Ovary (tissue), 7 donors: ENCODE measurements at regions not wholly inside any gene's neighbourhood (a gene's known extent, or its start where the extent isn't known, plus 50 kb on each side); places are given as distances from the start of the nearest gene placed in this dataset.

Source experiments
- DNase-seq, 5 donors: peaks; one replicate each; pipeline ENCODE4 v3.0.0-alpha.2; 2019 to 2020
- H3K27ac ChIP-seq, 2 donors: fragments of 200-600 bp; one replicate each; pipeline versions ENCODE4 v1.5.1 to v1.8.0; 2019 to 2022
- H3K27me3 ChIP-seq: fragments of 200-600 bp; one replicate; pipeline ENCODE4 v1.8.0; 2022
- H3K36me3 ChIP-seq: fragments of 200-600 bp; sonication (generic); one replicate; pipeline ENCODE4 v1.5.1; 2019
- H3K4me1 ChIP-seq: one replicate; pipeline ENCODE4 v1.8.1; 2013; ENCODE audit warnings: mild to moderate bottlenecking, moderate library complexity; ENCODE audit not compliant: insufficient read depth
- H3K4me3 ChIP-seq: fragments of 200-600 bp; sonication (generic); one replicate; pipeline ENCODE4 v1.5.1; 2017
- H3K9me3 ChIP-seq, 2 donors: fragments of 200-600 bp in 1 of 2; sonication (generic) in 1 of 2; one replicate each; pipeline versions ENCODE4 v1.5.1 to v1.8.1; 2013 to 2019; ENCODE audit warnings: mild to moderate bottlenecking in 1 of 2, moderate library complexity in 1 of 2
- EP300 ChIP-seq: sonication (generic); formaldehyde crosslinking; IDR thresholded peaks from one replicate; pipeline ENCODE4 v1.6.1; 2017; ENCODE audit warnings: antibody characterized with exemption
- POLR2A ChIP-seq: fragments of 450-650 bp; IDR thresholded peaks from one replicate; pipeline ENCODE4 v1.6.1; 2017; ENCODE audit warnings: antibody characterized with exemption, mild to moderate bottlenecking, moderate library complexity
- WGBS, 3 donors: extraction: QIAGEN DNeasy Blood & Tissue Kit in 1 of 3; methylation state at CpG; one replicate each; pipeline versions ENCODE4 v1.1.5 to v1.1.7; 2013 to 2017; 5-methylcytosine and 5-hydroxymethylcytosine counted together
- intact Hi-C, 4 donors: fragments of 100-400 bp; cut with DNase I; formaldehyde crosslinking; loops; one replicate each; pipeline versions ENCODE4 v1.11.0 to v1.15.1; 2022 to 2023
- TF ChIP-seq, protein P1 (sequence below), 3 donors: fragments of 450-650 bp in 2 of 3; fragments of 200-600 bp in 1 of 3; IDR thresholded peaks; one replicate each; pipeline versions ENCODE4 v1.5.1 to v1.8.0; 2016 to 2022; ENCODE audit warnings: antibody characterized with exemption in 3 of 3, mild to moderate bottlenecking in 1 of 3
- donor health status: DM: no; HTN: no; CAD: no; lungs with moderate emphysema.
- donor health status: DM: no; HTN: no; CAD: no.
- donor health status: Bipolar disorder and iron deficiency.
- donor health status: DM: no; HTN: no; CAD: no.
- donor health status: DM: yes; HTN: yes; CAD: no.

DNA sequence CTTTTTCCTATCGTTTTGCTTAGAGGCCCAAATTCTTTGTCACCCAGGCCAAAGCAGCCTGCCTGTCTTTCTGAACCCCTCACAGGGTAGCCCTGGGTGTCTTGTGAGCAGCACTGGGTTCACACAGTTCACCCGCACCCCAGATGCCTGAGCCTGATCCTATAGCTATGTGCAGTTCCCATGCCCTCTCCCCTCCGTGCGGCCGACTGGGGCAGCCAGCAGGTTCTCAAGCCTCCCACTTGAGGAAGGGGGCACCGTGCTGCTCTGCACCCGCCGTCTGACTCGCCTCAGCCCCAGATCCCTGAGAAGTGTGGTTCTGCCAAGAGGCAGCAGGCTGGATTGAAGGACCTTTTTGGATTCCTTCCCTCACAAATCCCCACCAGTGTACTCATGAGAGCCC, 89.0 kb downstream of the PSMB1 start:
- no peak for TF ChIP-seq POLR2A
- TF ChIP-seq EP300 = no peak
- TF ChIP-seq, protein P1, sequence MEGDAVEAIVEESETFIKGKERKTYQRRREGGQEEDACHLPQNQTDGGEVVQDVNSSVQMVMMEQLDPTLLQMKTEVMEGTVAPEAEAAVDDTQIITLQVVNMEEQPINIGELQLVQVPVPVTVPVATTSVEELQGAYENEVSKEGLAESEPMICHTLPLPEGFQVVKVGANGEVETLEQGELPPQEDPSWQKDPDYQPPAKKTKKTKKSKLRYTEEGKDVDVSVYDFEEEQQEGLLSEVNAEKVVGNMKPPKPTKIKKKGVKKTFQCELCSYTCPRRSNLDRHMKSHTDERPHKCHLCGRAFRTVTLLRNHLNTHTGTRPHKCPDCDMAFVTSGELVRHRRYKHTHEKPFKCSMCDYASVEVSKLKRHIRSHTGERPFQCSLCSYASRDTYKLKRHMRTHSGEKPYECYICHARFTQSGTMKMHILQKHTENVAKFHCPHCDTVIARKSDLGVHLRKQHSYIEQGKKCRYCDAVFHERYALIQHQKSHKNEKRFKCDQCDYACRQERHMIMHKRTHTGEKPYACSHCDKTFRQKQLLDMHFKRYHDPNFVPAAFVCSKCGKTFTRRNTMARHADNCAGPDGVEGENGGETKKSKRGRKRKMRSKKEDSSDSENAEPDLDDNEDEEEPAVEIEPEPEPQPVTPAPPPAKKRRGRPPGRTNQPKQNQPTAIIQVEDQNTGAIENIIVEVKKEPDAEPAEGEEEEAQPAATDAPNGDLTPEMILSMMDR (IDR thresholded peaks at IDR 0.05) = no peak
- DNase-seq = no peak
- no peak overlapping the region for H3K27ac ChIP-seq
- no peaks in the 10 kb centered on the region for H3K4me1 ChIP-seq
- WGBS, 3 donors = 66 to 75% (median 70%) methylated on average over 9 of the region's 9 CpGs
- H3K9me3 ChIP-seq = no peaks in the 10 kb centered on the region
- no peak overlapping the region for H3K4me3 ChIP-seq
- H3K36me3 ChIP-seq = no peaks in the 10 kb centered on the region
- intact Hi-C loops = no loop called here
- H3K27me3 ChIP-seq = no peaks in the 10 kb centered on the region

DNA sequence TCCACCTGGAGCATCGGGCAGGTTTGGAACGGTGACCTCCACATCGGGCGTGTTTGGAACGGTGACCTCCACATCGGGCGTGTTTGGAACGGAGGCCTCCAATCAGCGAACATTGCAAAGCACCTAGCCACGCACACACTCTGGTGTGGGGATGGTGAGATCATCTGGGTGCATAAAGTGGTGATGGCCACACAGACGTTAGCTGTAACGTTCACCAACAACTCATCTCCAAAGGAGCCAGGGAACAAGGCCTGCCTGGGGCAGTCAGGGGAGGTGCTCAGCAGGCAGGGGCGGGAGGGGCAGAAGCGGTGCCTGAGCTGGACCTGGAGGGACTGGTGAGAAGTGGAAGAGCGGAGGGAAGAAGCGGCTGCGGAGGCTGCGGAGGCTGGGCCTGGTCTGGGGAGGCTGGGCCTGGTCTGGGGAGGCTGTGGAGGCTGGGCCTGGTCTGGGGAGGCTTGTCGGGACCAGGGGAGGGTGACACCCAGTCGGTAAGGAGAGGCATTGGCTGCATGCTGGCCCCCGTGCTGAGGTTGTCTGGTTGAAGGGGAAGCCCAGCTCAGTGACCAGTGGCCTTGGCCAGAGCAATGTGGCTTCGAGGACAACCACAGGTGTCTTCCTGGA, 89.9 kb downstream of the PSMB1 start:
- TF ChIP-seq EP300 = no peak
- TF ChIP-seq POLR2A = no peak
- TF ChIP-seq, protein P1 (IDR thresholded peaks at IDR 0.05) = no peak
- no peak for DNase-seq
- 81 to 87% (median 85%) methylated on average over 19 to 22 of the region's 22 CpGs for whole genome bisulfite sequencing, 3 donors
- H3K36me3 ChIP-seq = no peaks in the 10 kb centered on the region
- no peaks in the 10 kb centered on the region for H3K27me3 ChIP-seq
- H3K4me1 ChIP-seq = no peaks in the 10 kb centered on the region
- H3K4me3 ChIP-seq = no peak overlapping the region
- H3K27ac ChIP-seq = no peak overlapping the region
- no peaks in the 10 kb centered on the region for H3K9me3 ChIP-seq
- intact Hi-C loops = no loop called here

DNA sequence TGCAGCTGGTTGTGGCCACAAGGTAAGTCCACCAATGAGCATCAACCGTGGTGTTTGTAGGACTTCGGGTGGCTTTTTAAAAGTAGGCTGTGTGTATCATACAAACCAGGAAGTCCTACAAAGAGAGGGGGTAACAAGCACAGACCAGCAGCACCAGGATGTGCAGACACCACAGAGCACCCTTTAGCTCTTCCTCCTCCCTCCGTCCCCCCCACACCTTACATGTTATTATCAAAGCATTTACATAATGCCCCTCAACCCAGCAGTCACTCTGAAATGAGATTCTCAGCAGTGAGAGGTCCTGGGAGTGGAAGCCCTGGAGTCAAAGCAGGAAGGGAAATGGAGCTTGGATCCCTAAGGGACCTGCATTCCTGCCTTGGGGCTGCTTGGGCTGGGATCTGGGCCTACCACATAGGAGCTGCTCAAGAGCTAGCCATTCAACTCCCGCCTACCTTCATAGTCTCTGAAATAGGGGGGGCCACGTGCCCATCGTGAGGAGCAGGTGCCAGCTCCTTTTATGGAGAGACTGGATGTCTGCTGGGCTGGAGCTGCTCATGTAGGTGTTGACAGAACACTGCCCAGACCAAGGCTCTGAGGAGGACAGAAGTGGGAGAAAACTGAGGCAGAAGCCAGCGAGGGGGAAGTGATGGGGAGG, 90.6 kb downstream of the PSMB1 start:
- Histone ChIP-seq H3K27me3 (no peaks in the 10 kb centered on the region), H3K4me3 (no peak overlapping the region), H3K36me3 (no peaks in the 10 kb centered on the region), H3K4me1 (no peaks in the 10 kb centered on the region), H3K27ac (no peak overlapping the region), H3K9me3 (no peaks in the 10 kb centered on the region)
- TF ChIP-seq, protein P1 (IDR thresholded peaks at IDR 0.05) = no peak
- TF ChIP-seq POLR2A = no peak
- no peak for TF ChIP-seq EP300
- DNase-seq = no peak
- WGBS, 3 donors = 75 to 84% (median 81%) methylated on average over 7 of the region's 7 CpGs
- intact Hi-C loops = no loop called here

DNA sequence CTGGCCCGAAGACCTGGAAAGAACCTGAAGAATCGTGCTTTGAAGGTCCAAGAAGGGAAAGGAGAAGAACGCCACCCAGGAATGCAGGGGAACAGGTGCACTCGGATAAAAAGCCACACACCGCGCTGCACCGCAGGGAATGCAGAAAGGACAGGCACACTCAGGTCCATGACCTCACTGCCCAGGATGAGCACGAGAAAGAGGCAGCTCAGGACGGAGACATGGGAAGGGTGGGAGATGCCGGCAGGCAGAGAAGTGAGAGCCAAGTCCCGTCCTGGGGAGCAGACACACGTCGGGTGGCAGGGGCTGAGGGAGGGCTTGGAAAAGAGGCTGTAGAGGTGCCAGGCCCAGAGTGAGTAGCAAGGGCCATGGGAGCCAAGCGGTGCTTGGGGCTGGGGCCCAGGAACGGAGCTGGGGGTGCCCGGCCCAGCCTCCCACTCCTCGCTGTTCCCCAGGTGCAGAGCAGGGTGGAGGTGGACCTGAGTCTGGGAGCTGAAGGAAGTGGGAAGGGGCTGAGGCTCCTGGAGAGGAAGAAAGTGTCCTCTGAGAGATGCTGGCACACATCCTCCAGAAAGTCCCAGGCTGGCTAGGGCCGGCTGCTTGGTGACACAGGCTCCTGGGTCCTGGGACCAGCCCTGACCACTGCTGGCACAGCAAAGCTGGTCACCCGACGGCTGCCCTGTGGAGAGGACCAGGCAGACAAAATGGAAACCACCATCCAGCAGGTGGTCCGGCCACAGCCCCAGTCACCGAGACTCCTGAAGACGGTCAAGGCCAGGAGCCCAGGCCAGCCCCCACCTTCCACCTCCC, 91.3 kb downstream of the PSMB1 start:
- Histone ChIP-seq H3K4me1 (no peaks in the 10 kb centered on the region), H3K36me3 (no peaks in the 10 kb centered on the region), H3K27me3 (no peaks in the 10 kb centered on the region), H3K9me3 (no peaks in the 10 kb centered on the region), H3K4me3 (no peak overlapping the region), H3K27ac (no peak overlapping the region)
- WGBS, 3 donors = 82 to 88% (median 85%) methylated on average over 23 of the region's 23 CpGs
- intact Hi-C loops = no loop called here
- no peak for TF ChIP-seq POLR2A
- TF ChIP-seq EP300 = no peak
- TF ChIP-seq, protein P1 (IDR thresholded peaks at IDR 0.05) = no peak
- DNase-seq = no peak
